ENCODE measurements at regions not wholly inside any gene's neighbourhood (a gene's known extent, or its start where the extent isn't known, plus 50 kb on each side); places are given as distances from the start of the nearest gene placed in this dataset.

DNA sequence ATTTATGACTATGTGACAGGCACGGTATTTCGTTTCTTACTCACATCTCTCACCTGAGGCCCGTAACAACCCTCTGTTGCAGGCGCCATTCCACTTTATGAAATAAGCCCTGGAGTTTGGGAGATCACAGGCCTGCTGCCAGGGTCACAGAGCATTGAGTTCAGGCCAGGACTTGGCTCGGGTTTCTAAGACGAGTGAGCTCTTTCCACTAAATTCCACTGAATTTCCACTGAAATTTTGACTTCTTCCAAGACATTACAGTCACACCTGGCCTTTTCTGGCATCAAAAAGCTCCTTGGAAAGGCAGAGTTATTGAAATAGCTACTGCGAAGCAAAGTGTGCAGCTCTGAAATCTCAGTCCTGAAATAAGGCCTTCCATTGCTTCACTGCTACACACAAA is 282.8 kb upstream of the MGMT start:
- no peaks in the 10 kb centered on the region for H3K9me1 ChIP-seq (ENCODE audit: control insufficient read depth, insufficient read depth, low read length)
- DNase-seq (ENCODE audit: extremely low read depth in 1 of 4, low spot score in 3 of 4) (no peak), ATAC-seq (no peak), FAIRE-seq (no peak)
- H3K4me1 ChIP-seq (replicated peaks in 1 of 2; ENCODE audit: control insufficient read depth in 2 of 2, insufficient read depth in 2 of 2, low read length in 2 of 2), result no peaks in the 10 kb centered on the region
- no peak overlapping the region for H3K4me2 ChIP-seq (ENCODE audit: insufficient read depth, low read length)
- no peaks in the 10 kb centered on the region for H3K27me3 ChIP-seq (ENCODE audit: control insufficient read depth in 2 of 2, insufficient read depth in 2 of 2, low read length in 2 of 2)
- no peaks in the 10 kb centered on the region for H3K9me3 ChIP-seq (replicated peaks; ENCODE audit: control insufficient read depth, insufficient read depth, low read depth, low read length)
- in situ Hi-C loops (cut with MboI) (no loop called here), intact Hi-C loops (cut with micrococcal nuclease) (no loop called here)
- ChIA-PET CTCF (ENCODE audit: low intra/inter-chr PET ratio) (no interaction called here), POLR2A (no interaction called here)
- no peaks in the 10 kb centered on the region for H4K20me1 ChIP-seq (replicated peaks; ENCODE audit: control insufficient read depth, insufficient read depth, low read length)
- no peaks in the 10 kb centered on the region for H3K79me2 ChIP-seq (ENCODE audit: control insufficient read depth, insufficient read depth, low read length)
- no peaks in the 10 kb centered on the region for H3K36me3 ChIP-seq (ENCODE audit: control insufficient read depth, insufficient read depth, low read length)
- no peak overlapping the region for H3K9ac ChIP-seq (ENCODE audit: insufficient read depth in 1 of 2, low read depth in 2 of 2, low read length in 2 of 2)
- BruUV-seq (replicated peaks), result no TSS peak
- 0% methylated on average over 6 of the region's 7 CpGs for WGBS (ENCODE audit: insufficient coverage, low coverage, missing lambda C conversion rate)
- no peak overlapping the region for H3K4me3 ChIP-seq
- no peak overlapping the region for H3K27ac ChIP-seq (ENCODE audit: extremely low read depth, low read depth, low read length)
- no peak overlapping the region for H2AFZ ChIP-seq (ENCODE audit: low read depth, low read length)
- TF ChIP-seq TEAD4 (IDR thresholded peaks at IDR 0.05; ENCODE audit: low read length), result no peak
- TF ChIP-seq TEAD4 (CRISPR knock-in tag; IDR thresholded peaks at IDR 0.05; ENCODE audit: borderline replicate concordance), result no peak
- no peak for TF ChIP-seq TAF1 (IDR thresholded peaks at IDR 0.05; ENCODE audit: control insufficient read depth, extremely low read depth, insufficient read depth, low read length, severe bottlenecking)
- no peak for TF ChIP-seq SRSF1 (IDR thresholded peaks at IDR 0.05; ENCODE audit: low read depth, low read length)
- TF ChIP-seq POLR3A (IDR thresholded peaks at IDR 0.05; ENCODE audit: borderline replicate concordance, extremely low read depth, insufficient read depth, insufficient read length), result no peak
- TF ChIP-seq, protein P1, sequence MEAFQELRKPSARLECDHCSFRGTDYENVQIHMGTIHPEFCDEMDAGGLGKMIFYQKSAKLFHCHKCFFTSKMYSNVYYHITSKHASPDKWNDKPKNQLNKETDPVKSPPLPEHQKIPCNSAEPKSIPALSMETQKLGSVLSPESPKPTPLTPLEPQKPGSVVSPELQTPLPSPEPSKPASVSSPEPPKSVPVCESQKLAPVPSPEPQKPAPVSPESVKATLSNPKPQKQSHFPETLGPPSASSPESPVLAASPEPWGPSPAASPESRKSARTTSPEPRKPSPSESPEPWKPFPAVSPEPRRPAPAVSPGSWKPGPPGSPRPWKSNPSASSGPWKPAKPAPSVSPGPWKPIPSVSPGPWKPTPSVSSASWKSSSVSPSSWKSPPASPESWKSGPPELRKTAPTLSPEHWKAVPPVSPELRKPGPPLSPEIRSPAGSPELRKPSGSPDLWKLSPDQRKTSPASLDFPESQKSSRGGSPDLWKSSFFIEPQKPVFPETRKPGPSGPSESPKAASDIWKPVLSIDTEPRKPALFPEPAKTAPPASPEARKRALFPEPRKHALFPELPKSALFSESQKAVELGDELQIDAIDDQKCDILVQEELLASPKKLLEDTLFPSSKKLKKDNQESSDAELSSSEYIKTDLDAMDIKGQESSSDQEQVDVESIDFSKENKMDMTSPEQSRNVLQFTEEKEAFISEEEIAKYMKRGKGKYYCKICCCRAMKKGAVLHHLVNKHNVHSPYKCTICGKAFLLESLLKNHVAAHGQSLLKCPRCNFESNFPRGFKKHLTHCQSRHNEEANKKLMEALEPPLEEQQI (IDR thresholded peaks at IDR 0.05), result no peak
- TF ChIP-seq, protein P2, sequence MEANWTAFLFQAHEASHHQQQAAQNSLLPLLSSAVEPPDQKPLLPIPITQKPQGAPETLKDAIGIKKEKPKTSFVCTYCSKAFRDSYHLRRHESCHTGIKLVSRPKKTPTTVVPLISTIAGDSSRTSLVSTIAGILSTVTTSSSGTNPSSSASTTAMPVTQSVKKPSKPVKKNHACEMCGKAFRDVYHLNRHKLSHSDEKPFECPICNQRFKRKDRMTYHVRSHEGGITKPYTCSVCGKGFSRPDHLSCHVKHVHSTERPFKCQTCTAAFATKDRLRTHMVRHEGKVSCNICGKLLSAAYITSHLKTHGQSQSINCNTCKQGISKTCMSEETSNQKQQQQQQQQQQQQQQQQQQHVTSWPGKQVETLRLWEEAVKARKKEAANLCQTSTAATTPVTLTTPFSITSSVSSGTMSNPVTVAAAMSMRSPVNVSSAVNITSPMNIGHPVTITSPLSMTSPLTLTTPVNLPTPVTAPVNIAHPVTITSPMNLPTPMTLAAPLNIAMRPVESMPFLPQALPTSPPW (CRISPR knock-in tag; IDR thresholded peaks at IDR 0.05), result no peak
- TF ChIP-seq ETV1 (tag; conservative IDR thresholded peaks at IDR 0.05; ENCODE audit: low read depth), result no peak
- no peak for TF ChIP-seq CREM (IDR thresholded peaks at IDR 0.05; ENCODE audit: low read depth)
- TF ChIP-seq FOSL1 (tag; conservative IDR thresholded peaks at IDR 0.05), result no peak
- TF ChIP-seq, protein P3, sequence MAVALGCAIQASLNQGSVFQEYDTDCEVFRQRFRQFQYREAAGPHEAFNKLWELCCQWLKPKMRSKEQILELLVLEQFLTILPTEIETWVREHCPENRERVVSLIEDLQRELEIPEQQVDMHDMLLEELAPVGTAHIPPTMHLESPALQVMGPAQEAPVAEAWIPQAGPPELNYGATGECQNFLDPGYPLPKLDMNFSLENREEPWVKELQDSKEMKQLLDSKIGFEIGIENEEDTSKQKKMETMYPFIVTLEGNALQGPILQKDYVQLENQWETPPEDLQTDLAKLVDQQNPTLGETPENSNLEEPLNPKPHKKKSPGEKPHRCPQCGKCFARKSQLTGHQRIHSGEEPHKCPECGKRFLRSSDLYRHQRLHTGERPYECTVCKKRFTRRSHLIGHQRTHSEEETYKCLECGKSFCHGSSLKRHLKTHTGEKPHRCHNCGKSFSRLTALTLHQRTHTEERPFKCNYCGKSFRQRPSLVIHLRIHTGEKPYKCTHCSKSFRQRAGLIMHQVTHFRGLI (CRISPR knock-in tag; IDR thresholded peaks at IDR 0.05), result no peak
- TF ChIP-seq ZNF785 (CRISPR knock-in tag; IDR thresholded peaks at IDR 0.05), result no peak
- TF ChIP-seq, protein P4, sequence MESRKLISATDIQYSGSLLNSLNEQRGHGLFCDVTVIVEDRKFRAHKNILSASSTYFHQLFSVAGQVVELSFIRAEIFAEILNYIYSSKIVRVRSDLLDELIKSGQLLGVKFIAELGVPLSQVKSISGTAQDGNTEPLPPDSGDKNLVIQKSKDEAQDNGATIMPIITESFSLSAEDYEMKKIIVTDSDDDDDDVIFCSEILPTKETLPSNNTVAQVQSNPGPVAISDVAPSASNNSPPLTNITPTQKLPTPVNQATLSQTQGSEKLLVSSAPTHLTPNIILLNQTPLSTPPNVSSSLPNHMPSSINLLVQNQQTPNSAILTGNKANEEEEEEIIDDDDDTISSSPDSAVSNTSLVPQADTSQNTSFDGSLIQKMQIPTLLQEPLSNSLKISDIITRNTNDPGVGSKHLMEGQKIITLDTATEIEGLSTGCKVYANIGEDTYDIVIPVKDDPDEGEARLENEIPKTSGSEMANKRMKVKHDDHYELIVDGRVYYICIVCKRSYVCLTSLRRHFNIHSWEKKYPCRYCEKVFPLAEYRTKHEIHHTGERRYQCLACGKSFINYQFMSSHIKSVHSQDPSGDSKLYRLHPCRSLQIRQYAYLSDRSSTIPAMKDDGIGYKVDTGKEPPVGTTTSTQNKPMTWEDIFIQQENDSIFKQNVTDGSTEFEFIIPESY (CRISPR knock-in tag; IDR thresholded peaks at IDR 0.05), result no peak
- TF ChIP-seq MED1 (CRISPR knock-in tag; IDR thresholded peaks at IDR 0.05; ENCODE audit: borderline replicate concordance), result no peak
- TF ChIP-seq TCF7L2 (IDR thresholded peaks at IDR 0.05; ENCODE audit: low read depth, low read length), result no peak

Data from K562 (cell line).